HuH-7.5 (cell line): ENCODE measurements at regions not wholly inside any gene's neighbourhood (a gene's known extent, or its start where the extent isn't known, plus 50 kb on each side); places are given as distances from the start of the nearest gene placed in this dataset.

Experiments
- DNase-seq: peaks from one replicate; pipeline ENCODE4 v3.0.0; 2011; ENCODE audit warnings: low spot score

DNA sequence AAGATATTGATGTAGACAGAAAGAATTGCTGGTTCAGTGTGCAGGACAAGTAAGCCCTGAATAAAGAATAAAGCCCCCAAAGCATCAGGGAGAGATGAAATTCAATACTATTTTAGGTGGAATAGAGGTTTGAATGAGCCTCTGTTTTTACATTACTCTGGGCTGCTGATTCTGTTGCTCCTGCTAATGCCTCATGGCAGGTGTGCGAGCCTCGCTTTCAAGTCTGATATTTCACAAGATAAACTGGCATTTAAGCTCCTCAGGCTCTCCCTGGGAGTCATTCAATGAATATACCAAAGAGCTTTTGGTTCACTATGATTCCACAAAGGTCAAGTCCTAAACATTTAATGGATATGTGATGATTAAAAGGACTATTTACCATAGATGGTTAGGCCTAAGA is 601.0 kb upstream of the SLC39A10 start:
- no peak for DNase-seq

DNA sequence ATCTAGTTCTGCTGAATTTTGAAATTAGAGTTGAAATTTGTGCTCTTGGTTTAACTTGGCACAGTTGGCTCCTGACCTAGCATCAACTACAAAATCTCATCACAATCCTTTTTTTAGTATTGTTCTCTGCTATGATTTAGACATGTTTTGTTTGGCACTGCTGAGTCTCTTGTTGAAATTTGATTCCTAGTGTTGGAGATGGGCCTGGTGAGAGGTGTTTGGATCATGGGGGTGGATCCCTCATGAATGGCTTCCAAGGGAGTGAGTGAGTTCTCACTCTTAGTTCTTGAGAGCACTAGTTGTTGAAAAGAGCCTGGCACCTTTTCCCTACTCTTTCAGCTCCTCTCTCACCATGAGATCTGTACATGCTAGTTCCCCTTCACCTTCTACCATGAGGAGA is 605.6 kb upstream of the SLC39A10 start:
- no peak for DNase-seq

DNA sequence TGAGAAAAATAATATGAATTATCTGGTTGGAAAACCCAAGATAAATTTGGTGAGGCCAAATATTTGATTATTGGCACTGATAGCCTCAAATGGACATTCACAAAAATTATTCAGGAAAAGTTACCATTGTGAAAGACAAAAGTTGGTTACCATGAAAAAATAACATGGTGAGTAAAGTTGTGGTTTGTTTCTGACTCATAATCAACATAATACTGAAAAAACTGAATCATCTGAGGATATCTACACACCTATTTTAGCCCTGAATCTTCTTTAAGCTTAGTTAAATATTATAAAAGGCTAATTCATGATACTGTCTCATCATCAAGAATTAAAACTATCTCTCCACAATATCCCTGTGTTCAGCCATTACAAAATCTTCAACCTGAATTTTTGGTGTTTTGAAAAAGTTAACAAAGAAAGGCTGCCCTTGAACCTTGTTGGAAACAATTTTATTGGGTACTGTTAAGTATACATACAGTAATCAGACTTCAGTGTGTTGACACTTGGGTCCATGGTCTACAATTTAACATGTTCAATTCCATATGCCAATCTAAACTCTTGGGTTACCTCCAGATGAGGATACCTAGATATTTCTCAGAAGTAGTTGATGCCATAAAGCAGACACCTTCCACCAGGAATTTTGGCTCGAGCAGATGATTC is 607.5 kb upstream of the SLC39A10 start:
- no peak for DNase-seq

DNA sequence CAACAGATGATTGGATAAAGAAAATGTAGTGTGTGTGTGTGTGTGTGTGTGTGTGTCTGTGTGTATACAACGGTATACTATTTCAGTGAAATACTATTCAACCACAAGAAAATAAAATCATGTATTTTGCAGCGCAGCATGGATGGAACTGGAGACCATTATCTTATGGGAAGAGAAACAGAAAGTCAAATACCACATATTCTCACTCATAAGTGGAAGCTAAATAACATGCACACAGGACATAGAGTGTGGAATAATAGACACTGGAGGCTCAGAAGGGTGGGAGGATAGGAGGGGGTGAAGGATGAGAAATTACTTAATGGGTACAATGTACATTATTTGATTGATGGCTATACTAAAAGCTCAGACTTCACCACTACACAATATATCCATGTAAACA is 609.1 kb upstream of the SLC39A10 start:
- no peak for DNase-seq

DNA sequence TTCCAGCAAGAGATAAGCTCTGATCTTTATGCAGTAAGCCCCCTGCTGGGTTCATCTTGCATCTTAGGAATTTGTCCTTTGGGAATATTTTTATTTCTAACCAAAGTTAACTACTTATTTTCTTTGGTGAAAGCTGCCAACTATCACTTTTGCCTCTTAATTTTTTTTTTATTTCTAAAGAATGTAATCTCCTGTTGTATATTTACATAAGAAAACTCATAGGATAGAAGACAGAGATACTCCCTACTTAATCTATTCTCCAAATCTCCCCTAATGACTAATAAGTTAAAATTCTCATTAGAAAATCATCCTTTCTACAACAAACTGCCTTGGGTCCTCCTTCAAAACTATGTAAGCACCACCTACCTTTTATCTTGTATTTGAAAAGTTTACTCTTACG is 612.2 kb upstream of the SLC39A10 start:
- DNase-seq: no peak

DNA sequence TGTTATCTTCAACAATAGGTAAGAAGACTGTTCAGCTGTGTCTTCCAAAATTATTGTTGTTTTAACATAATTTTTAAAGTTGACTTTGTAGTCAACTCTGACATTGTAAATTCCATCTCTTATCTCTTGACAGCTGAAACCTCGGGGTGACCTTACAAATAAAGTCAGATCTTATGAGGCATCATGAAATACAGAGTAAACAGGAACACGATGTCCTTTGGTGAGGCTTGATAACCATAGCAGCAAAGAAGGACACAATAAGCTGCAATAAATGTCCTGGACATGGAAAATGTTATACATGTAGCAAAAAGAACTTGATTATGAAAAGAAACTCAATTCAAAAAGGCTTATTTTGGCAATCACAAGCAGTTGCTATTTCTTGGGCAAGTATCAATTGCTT is 618.9 kb upstream of the SLC39A10 start:
- no peak for DNase-seq

DNA sequence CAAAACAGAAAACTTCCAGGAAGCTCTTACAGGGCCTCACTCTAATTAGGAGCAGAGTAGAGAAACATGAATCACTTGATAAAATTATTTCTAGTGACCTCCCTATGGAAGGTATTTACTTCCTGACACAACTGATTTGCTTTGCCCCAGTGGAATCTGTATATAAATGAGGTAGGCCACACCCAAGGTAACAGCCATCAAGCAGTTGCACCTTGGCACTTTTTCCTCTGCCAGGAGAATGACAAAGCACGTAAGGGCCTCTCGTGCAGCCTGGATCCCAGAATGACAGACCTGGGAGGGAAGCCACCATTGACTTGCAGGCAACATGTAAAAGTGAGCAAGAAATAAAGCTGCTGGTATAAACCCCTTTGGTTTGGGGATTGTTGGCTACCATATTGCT is 620.0 kb upstream of the SLC39A10 start:
- DNase-seq: no peak

DNA sequence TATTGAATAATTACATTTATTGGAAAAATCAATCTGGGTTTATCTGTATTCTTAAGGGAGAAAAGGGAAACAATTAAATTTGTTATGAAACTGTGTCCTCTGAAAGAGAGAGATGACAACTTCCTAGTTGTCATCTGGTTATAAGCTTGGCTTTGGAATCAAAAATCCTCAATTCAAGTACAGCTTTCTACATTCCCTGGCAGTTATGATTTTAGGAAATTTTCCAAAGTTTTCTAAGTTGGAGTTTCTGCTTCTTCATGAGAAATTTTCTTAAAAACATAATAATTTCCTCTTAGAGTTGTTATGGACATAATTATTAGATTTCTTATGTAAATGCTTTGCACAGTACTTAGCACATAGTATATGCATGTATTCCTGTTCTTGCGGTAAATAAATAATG is 625.6 kb upstream of the SLC39A10 start:
- no peak for DNase-seq

- DNase-seq: no peak
Measured at GRCh38 chr2:195029804-195030654, 627.0 kb upstream of the SLC39A10 start.

GRCh38 chr2:195027947-195028346 is 629.1 kb upstream of the SLC39A10 start:
- DNase-seq: no peak

- DNase-seq: no peak
Measured at GRCh38 chr2:195026261-195026660, 630.8 kb upstream of the SLC39A10 start.

- no peak for DNase-seq
Measured at GRCh38 chr2:195022508-195022830, 634.6 kb upstream of the SLC39A10 start.

GRCh38 chr2:195021711-195022507 is 635.1 kb upstream of the SLC39A10 start:
- no peak for DNase-seq

DNA sequence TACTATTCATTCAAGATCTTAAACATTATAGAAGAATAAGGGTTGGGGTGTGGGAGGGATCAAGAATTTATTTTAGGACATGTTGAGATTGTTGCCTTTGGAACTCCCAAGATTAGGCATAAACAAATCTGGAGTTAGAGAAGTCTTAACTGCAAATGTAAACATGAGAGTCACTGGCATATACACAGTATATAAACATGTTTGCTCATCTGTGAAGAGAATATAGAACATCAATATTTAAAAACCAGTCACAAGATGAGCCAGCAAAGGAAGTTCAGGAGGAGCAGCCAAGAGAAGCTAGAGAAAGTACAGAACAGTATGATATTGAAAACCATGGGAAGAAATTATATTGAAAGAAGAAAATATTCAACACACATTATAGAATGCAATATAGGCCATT is 638.6 kb upstream of the SLC39A10 start:
- DNase-seq: no peak

GRCh38 chr2:195017890-195018289 is 639.1 kb upstream of the SLC39A10 start:
- no peak for DNase-seq

- no peak for DNase-seq
Measured at GRCh38 chr2:195016841-195017240, 640.2 kb upstream of the SLC39A10 start.

- DNase-seq: no peak
Measured at GRCh38 chr2:195009202-195009601, 647.8 kb upstream of the SLC39A10 start.

DNA sequence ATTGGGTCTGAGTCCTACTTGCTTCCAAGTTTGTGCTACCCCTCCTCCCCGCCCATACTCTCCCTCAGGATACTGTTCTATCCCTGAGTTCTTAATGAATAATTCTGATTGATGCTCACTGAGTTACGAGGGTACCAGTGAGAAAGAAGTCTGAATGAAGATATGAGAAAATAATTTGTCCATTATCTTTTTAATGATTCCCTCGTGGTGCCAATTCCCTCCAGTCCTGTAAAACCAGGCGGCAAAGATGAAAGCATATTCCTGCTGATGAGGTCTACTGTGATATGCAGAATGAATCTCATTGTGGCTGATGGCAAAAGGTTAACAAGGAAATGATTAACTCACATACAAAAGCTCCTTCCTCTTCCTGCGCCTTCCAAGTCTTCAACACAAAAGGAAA is 650.2 kb upstream of the SLC39A10 start:
- no peak for DNase-seq

- no peak for DNase-seq
Measured at GRCh38 chr2:195003881-195004471, 653.0 kb upstream of the SLC39A10 start.

GRCh38 chr2:195001924-195002323 is 655.1 kb upstream of the SLC39A10 start:
- no peak for DNase-seq

DNA sequence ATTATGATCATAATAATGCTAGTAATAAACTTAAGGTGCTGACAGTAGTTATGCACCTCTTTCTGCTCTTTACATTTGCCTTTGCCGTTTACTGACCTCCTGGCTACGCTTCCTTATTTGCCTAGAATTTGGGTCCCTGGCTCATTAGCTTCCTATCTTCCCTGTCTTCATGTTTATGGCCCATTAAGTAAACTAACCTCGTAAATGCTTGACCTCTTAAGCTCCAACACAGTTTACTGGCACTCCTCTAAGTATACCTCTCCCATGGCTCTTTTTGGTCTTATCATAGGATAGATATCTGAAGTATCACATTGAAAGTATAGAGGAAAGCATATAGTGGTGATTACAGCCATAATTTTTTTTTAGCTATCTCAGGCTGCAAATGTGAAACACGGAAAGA is 657.3 kb upstream of the SLC39A10 start:
- DNase-seq: no peak

DNA sequence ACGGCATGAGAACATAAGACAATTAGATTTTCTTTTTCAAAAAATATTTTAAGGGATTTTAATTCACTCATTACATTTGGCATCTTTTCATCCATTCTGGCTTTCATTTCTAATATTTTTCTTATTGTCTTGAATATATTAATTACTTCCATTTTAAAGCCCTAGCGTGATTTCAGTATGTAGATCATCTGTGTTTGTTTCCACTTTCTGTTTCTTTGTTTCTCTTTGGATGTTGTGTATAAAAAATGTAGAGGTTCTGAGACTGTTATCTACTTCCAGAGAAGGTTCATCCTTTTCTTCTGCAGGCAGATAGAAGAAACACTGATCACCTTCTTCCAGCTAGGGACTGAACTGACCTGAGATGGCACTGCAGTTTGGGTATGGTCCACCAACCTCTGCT is 664.4 kb upstream of the SLC39A10 start:
- DNase-seq: no peak

- DNase-seq: no peak
Measured at GRCh38 chr2:194985258-194985657, 671.8 kb upstream of the SLC39A10 start.
